ENCODE measurements at regions not wholly inside any gene's neighbourhood (a gene's known extent, or its start where the extent isn't known, plus 50 kb on each side); places are given as distances from the start of the nearest gene placed in this dataset.

DNA sequence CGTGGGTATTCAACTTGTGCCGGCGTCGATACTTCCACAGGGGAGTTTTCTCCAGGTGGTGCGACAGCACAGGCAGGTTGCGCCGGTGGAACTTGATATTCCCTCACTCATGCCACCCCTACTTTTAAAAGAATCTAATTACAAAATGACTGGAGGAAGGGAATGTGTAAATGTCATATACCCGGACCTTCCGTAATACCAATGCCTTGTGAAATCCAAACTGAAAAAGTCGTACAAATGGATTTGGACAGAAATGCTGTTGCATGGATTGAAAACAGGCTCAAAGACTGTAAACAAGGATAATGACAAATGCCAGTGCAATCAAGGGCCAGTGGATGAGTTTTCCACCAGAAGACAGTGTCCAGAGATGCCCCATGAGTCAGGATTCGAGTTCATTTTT lies 235.3 kb upstream of the USP25 start:
- DNase-seq: no peak

DNA sequence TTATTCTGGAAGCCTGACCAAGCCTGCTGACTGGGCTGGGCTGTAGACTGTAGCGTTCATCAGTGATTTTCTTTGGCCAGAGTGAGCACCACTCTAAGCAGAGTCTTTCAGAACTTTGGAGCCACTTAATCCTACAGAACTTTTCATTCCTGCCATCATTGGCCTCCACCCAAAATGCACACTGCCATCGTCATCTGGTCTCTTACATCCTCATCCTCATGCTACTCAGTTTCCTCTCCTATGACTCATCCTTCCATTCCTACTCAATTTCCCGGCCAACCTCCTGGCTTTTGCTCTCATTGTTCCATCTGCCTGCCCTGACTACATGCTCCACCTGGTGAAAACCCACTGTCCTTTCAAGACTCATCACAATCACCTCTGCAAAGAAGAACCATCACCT lies 233.8 kb upstream of the USP25 start:
- no peak for DNase-seq

DNA sequence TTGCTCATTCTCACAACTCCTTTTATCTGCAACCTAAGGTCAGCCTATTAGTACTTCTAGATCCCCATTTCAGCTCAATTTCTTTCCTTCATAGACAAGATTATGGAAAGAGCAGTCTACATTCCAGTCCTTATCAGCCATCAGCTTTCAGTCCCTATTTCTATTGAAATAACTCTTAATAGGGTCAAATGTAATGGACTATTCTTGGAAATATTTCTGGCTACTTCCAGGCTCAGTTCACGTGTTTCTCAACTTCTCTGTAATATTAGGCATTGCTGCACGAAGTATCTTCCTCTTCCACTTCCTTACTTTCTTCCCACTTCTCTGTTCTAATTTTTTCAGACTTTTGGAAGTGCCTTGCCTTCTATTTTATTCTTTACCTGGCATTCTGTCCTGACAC lies 232.9 kb upstream of the USP25 start:
- no peak for DNase-seq

DNA sequence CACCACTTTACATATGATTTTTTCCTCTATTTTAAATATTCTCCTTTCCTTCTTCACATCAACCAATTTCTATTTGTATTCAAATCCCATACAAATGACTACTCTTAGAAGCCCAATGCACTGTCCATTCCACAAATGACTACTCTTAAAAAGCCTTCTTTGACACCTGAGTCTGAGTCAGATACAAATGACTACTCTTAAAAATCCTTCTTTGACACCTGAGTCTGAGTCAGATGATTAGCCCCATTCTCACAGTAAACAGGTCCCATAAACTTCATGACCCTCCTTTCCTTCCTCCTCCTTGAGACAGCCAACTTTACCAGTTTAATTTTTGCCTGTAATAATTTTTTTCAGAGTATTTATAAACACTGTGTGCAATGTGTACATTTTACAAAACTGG lies 231.3 kb upstream of the USP25 start:
- DNase-seq: no peak

DNA sequence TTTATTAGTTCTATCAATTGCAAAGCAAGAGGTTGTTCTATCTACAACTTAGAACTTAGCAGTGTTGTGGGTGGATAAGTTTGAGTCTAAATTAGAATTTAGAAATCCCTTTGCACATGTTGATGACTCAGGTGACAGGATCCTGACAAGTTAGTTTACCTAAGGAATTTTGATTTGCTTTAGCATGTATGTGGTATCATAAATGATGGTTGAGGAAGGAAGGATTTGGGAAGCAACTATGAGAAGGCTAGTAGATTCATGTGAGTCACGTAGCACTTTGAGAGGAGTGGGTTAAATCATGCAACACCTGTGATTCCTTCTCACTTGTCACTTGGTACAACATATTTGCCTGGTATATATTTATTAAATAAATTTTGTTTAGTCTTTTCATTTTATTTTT lies 223.7 kb upstream of the USP25 start:
- DNase-seq: no peak

DNA sequence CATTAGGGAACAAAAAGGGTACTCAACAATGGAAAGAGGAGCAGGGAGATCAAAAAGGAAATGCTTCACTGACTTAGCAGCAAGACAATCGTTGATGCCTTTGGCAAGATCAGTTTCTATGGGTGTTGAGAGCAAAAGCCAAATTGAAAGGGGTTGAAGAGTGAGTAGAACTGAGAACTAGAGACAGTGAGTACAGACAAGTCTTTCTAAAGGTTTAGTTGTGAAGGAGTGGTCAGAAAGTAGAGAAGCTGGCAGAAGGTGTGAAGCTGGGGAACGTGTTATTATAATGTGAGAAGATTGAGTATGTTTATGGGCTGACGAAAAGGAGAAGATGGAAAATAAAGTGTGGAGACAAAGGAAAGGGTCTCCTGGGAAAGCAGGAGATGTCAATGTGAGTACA lies 221.2 kb upstream of the USP25 start:
- no peak for DNase-seq

DNA sequence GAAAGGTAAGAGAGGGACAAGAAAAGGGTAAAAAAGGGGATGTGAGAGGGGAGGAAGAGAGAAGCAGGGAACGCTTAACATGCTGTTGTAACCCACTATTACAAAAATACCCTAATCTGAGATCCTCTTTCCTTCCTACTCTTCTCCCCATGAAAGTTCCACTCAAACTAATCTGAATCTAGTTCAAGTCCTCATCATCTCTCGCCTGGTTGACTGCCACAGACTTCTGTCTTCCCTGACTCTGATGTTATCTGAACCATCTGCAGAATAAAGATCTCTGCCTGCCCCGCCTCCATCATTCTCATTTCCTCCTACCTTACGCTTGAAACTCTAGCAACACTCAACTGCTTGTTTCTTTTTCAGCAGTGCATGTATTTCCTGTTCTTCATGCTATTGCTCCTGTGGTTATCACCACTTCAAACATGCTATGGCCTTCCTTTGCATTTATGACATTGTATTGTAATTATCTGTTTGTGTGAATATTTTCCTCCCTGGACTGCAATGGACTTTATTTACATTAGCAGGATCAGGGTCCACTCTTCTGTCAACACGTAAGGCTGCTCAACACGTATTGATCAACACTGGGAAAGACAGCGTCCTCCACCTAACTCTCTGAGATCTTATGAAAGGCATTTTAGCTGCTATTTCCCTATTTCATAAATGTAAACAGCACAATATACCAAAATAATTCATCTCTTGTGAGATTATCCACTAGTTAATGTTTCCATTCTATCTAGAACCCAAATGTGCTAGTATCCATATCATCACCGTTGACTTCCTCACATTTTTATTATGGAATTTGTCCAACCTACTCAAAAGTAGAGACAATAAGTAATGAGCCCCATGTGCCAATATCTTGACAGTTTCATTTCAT lies 215.5 kb upstream of the USP25 start:
- DNase-seq: no peak

DNA sequence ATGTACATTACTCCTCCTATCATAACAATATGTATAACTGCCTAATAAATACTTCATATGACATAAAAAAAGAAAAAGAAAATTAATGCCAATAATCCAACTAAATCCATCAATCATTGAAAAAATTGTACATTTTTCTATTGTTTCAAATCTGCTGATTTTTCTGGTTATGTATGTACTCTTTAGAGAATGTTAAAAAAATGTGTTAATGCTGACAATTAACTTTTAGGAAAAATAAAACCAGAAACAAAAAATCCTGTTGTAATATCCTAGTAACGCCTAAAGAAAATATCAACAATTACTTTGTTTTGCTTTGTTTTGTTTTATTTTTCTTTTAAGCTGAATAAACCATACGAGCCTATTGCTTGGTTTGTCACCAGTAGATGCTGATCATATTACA lies 213.9 kb upstream of the USP25 start:
- no peak for DNase-seq

DNA sequence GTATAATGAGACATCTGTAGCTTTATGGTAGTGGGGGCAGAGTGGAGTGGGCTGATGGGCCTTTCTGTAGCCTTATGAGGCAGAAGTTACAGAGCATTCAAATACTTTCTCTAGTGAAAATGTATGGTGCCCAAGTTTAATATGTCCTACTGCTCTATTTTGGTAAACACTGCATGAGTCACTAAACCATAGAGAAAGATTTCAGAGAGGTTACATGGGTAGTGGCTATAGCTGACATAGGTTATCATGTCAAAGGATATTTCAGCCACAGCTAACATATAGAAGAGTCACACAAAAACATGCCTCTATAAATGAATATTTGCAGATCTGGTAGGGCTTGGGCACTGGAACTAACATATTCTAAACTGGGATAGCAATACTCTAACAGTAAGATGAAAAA lies 212.4 kb upstream of the USP25 start:
- no peak for DNase-seq

DNA sequence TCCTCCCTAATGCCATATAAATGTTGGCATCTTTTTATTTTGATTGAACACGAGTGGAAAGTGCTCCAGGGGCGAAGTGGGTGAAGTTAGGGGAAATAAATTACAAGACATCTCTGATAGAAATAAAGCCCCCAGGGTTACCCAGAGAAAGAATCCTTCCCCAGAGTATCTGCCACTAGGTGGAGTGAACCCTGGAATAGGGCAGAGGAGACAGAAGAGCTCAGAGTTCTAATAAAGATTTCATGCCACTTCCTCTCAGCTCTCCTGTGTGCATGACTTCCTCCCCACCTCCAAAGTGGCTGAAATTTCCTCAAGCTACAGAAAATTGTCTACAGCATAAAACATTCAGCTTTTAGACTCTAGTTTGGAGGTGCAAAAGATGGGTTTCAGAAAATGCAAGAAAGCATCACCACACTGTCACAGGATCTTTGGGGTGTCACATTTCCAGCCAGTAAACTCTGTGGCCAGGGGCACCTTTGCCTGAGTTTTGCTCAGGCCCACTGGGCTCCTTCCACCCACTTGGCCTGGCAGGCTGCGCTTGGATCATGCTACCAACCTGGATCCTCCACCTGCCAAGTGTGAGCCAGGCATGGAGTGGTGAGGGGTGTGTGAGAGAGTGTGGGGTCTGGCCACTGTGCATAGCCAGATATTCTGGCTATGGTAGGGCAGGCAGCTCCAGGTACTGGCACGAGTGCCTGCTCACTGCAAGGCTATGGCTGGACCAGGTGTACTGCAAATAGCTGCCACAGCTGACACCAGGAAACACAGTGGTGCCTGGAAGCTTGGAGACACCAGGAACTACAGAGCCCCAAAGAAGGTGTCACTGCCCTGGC lies 208.8 kb upstream of the USP25 start:
- no peak for DNase-seq

DNA sequence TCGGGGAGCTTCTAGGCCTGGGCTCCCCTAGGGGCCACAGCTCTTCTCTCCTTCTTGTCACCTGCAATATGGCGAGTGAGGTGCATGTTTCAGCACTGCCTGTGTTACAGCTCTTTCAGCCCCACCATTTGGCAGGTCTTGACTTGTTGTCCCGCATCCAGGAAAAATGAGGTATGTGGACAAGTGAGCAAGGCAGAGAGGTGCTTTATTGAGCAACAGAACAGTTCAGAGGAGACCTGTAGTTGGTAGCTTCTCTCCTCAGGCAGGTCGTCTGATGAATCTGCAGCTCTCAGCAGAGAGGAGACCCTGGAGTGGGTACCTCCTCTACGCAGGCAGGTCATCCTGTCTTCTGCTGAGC lies 208.2 kb upstream of the USP25 start:
- DNase-seq: no peak

DNA sequence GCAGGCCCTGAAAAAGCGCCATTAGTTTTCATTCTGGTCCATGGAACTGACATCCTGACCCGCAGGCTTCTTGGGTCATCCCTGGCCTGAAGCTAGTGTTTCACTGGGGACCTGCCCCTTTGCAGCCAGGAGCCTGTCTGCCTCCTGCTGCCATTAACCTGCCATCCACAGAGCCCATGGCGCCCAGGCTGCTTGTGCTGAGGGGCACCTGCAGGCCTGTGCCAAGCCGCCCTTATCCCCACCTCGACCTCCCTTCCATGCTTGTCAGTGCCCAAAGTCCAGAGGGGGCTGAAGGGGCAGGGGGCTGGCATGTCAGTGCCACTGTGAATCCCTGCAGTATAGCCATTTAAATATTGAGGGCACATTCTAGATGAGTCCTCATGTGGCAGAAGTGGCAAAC lies 207.6 kb upstream of the USP25 start:
- no peak for DNase-seq

DNA sequence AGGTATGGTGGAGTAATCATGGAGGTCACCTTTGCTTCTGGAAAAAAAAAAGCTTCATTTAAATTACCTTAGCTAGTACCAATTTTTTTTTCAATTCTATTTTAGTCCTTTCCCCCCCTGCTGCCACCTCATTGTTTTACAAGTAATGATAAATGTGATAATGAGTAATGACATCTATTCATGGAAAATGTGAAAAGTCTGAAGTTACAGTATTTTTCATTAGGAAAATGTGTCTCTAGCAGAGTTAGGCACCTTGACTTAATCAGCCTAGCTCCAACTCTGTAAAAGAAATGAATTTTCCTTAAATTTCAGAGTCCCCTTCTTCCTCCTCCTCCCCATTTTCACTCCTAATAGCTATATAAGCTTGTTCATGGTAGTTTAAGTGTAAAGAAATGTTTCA lies 204.9 kb upstream of the USP25 start:
- no peak for DNase-seq

DNA sequence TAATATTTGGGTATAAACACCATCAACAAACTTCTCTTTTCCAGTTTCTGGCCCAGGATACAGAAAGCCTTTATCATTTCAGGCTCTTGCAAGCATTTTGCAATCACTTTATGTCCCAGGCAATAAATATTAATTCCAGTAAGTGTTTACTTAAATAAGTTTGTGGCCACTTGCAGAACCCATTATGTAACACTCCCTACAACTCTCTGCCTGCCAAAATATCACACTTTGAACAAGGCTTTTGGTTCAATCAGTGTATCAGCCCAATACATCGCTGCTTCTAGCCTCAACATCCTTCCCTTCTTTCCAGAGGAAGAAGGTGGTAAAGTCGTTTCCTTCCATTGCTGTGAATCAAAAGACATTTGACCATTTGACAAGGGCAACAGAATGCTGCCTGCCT lies 203.0 kb upstream of the USP25 start:
- DNase-seq: no peak

DNA sequence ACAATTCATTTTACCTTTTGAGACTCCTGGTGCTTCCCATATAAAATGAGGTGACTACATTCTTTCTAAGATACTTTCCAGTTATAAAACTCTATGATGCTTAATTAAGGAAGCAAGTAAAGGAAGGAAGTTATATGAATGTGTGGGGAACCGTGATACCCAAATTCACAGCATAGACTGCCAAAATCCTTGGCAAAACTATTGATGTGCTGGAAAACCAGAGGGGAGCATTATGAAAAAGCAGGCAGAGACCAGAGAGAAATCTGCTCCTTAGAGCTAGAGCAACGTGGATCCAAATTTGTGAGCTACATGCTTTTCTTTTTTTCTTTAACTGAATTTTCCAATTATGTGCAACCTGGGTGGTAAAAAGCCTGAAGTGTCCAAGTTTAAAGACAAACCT lies 201.4 kb upstream of the USP25 start:
- DNase-seq: no peak

DNA sequence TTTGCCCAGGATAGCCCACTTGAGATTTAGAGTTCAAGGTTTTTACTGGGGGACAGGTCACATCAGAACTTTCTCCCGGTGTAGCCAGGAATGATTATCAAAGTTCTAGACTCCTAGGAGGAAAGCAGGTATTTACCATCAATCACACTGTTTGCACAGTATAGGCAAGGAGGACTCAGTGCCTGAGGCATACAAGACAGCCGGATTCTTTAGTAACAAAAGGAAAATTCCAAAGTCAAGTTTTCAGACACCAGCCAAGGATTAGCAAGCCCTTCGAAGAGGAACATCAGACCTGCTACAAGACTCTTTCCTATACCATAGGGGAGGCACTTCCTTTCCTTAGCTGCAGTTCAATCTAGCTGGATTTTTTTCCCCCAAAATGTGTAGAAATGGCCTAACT lies 197.8 kb upstream of the USP25 start:
- DNase-seq: no peak

DNA sequence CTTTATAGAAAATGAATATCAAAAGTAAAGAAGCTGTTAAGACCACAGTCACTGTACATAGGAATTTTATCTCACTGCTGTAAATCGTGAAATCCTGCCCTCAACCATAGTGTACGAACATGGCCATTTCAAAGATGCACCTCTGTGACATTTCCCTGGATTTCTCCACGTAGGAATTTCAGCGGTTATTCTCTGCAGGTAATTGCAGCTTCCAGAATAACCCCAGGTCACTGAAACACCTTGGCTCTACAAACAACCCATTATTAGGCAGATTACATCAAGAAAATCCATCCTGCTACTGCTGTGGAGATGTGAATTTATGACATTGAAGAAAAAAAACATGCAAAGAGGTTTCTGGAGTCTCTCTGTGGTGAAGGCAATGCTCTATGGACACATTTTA lies 196.2 kb upstream of the USP25 start:
- DNase-seq: no peak

DNA sequence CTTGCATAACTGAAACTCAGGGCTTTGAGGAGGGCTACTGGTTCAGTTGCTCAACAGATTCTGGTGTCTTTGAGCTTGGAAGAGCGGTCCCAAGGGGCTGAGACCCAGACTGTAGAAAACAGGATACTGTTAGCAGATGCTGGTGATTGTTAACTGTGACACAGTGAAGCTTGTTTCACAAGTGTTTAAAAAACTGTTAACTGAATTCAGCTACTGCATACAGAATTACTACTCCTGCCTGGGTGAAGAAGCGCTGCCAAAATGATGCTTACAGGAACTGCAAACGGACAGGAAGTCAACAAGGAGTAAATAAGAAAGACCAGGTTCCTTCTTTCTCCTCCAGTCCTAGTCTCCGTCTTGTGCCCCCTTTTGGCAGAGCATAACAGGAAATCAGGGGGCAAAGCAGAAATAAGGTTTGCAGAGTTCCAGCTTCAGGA lies 195.3 kb upstream of the USP25 start:
- DNase-seq: no peak

DNA sequence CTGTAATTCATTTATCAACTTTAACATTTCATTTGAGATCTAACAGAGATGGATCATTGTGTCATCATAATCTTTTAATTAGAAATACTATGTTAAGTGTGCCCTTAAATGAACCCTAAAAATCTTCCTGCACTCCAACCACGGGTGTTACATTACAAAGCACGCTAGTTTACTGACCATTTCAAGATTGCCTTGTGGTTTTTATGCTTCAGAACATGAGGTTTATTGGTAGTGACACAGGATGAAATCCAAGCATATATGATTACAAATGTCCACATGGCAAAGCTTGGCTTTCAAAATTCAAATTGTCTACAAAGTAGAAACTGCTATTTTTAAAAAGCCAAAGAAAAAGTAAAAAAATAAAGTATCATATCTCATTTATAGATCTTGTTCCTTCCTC lies 190.4 kb upstream of the USP25 start:
- no peak for DNase-seq

DNA sequence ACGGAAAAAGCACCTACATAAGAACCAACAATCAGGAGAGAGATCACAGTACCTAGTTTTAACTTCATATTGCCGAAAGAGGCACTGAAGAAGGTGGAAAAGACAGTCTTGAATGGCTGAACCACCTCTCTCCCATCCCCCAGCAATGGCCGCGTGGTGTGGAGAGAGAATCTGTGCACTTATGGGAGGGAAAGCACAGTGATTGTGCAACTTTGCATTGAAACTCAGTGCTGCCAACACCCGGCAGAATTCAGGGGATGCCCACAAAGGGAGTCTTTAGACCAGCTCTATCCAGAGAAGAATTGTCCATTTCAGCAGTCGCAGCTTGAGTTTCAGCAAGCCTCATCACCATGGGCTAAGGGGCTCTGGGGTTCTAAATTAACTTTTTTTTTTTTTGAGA lies 186.3 kb upstream of the USP25 start:
- DNase-seq: no peak

DNA sequence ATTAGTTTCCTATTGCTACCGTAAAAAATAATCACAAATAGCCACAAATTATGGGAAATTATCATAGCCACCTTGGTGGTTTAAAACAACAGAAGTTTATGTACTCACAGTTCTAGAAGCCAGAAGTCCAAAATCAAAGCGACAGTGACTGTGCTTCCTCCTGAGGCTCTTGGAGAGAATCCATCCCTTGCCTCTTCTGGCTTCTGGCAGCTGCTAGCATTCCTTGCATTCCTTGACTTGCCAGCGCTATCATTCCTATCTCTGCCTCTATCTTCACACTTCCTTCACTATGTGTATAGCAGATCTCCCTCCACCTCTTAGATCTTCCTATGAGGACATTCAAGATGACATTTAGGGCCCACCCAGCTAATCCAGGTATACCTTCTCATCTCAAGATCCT lies 180.1 kb upstream of the USP25 start:
- DNase-seq: no peak

DNA sequence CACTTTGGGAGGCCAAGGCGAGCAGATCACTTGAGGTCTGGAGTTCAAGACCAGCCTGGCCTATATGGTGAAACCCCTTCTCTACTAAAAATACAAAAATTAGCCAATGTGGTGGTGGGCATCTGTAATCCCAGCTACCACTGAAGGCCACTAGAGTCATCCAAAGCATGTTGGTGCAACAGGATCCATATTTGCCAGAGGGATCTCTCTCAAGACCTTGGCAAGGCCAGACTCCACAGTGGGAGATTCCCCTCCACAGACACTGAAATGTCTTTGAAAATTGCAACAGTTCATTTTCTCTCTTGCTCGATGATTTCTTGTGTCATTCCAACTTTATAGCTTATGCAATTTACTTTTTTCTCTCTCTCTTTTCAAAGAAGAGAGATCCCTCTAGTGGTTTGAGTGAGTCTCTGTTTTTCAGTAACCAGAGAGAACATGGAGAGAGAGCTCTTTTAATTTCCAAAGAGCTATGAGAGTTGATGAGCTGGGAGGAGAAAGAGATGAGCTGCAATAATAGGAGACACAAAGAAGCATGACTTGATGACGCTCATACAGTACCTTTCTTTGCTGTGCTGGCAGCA lies 176.8 kb upstream of the USP25 start:
- DNase-seq: no peak

DNA sequence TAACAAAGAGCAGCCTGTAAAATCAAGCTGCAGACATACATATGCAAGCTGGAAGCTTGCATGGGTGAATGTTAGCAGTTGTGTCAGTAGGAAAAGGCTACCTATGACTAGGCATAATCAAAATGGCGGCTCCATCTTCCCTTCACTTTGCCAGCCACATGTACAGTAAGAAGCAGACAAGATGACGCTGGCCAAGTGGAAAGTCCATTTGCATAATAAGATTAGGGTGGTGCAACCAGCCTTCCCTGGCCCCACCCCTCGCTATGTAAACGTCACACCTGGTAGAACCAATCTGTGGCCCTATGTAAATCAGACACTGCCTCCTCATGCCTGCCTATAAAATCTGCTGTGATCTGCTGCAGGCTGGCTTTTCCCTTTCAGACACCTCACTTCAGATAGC lies 171.9 kb upstream of the USP25 start:
- no peak for DNase-seq

DNA sequence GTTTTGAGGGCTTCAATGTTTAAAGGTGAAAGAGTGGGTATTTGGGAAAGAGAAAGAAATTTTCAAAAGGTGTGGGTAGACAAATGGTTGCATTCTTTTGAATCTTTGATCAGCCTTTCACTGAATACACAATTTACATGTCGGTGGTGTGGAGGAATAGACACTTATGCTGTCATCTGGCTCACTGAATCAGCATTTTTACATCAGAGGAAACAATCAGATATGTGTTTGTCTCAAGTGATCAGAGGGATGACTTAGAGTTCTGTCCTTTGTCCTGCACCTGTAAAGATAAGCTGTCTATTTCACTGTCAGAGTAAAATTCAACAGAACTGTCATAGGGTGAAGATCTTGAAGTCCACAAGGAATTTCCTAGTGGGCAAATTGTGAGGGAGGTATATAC lies 170.9 kb upstream of the USP25 start:
- DNase-seq: no peak
